Renal cortical epithelial cell (primary cell): ENCODE measurements at regions not wholly inside any gene's neighbourhood (a gene's known extent, or its start where the extent isn't known, plus 50 kb on each side); places are given as distances from the start of the nearest gene placed in this dataset.

ENCODE experiments used
- DNase-seq: peaks from one replicate; pipeline ENCODE4 v3.0.0-alpha.2; 2011; ENCODE audit warnings: low read depth

DNA sequence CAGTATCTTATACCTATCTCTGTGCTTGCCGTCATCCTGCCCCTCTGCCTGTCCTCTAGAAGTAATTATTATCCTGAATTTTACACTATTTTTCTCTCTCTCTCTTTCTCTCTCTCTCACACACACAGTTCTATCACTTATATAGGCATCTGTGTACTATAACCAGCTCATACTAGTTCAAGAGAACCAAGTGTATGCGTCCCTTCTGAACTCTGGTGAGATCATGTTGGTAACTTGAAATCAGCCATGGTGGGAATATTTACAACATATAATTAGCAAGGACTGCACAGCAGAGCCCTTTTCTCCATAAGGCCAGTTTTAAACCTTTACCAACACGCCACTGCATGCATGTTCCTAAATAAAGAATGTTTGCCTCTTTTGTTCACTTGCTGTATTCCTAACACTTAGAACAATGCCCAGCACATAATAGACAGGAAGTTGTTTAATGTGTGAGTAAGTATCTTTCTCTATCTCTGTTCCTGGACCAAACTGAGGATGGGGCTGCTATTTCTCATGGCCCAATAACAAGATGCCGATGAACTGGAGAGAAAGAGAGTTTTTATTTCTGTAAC lies 51.1 kb upstream of the IL21 start:
- no peak for DNase-seq

DNA sequence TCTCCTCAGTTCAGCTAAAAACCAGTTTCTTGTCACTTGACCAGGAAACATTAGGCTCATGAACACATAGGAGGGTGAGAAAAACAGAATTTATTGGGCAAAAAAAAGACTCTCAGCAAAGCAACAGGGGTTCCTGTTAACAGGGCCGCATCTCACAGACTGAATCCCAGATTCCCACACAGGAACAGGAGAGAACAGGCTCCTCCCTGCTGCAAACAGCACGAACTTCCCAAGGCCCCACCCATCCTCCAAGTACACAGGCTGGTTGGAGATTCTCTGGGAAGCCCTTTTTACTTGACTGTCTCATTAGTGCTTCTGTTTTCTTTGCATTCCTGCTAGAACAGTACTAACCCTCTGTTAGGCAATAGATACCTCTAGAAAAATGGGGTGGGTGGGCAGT lies 52.4 kb upstream of the IL21 start:
- DNase-seq, result peak; percentile 33

DNA sequence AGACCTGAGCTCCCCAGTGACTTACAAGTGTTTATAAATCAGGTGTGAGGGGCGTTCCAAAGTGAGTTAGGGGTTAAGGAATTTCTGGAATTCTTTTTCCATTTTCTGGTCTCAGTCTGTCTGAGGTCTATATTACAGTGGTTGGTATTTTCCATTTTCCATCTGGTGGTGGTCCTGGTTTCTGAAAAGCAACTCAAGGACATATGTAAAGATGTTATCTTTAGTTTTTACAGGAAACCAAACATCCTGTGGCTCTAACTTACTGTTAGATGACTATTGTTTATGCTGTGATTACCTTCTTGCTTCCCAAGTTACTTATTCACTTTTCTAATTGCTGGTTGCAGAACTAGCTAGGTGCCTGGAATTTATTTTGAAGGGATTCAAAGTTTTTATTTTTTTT lies 53.5 kb upstream of the IL21 start:
- DNase-seq, result peak; percentile 82

DNA sequence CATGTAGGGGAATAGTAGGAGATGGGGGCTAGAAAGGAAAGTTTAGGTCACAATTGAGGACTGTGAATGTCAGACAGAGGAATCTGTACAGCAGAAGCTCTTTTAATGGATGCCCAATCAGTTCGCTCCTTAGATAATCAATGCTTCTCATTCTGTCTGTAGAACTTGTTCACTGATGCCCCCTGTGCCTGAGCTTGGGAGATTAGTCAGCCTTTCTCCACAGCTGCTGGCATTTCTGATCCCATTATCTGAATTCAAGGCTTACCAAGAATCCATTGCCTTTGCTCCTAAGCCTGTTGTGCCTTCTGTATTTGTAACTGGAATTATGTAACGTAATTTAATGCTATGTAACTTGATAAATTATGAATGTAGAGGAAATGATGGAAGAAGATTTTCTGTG lies 53.2 kb upstream of the BBS12 start:
- no peak for DNase-seq

DNA sequence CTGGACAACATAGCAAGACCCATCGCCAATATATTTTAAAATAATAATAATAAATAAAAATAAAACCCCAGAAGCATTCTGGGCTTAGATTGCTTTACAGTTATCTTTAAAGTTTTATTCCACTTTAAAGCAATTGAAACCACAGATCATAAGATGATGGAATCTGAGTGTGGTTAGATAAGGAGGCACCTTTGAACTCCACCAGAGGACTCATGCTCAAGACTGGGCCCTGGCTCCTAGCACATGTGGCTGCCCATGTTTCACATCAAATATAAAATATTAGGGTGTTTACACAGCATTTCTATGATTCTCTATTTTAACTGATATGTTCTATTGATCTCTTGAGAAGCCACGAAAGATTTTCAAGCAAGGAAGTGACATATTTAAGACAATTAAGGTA lies 52.6 kb upstream of the BBS12 start:
- DNase-seq, result no peak

DNA sequence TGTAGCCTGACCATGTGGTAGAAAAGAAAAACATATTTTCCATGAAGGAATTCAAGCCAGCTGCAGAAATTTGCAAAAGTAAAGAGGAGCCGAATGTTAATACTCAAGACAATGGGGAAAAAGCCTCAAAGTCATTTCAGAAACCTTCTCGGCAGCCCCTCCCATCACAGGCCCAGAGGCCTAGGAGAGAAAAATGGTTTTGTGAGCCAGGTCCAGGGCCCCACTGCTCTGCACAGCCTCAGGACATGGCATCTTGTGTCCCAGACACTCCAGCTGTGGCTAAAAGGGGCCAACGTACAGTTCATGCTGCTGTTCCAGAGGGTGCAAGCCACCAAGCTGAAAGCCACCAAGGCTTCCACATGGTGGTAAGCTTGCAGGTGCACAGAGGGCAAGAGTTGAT lies 50.9 kb upstream of the BBS12 start:
- no peak for DNase-seq
